GM23338 (cell line): ENCODE measurements at regions not wholly inside any gene's neighbourhood (a gene's known extent, or its start where the extent isn't known, plus 50 kb on each side); places are given as distances from the start of the nearest gene placed in this dataset.

Experiments
- ATAC-seq: fragments of 200-7000 bp; cut with Tn5 transposase; 3 replicates; pipeline ENCODE4 v1.9.1; 2020
- DNase-seq: peaks from one replicate; pipeline ENCODE4 v3.0.0-alpha.2; 2015; ENCODE audit warnings: low spot score
- H2AFZ ChIP-seq: fragments of 200-600 bp; sonication (generic); 2 replicates; pipeline ENCODE4 v1.8.0; 2016; ENCODE audit warnings: antibody characterized with exemption, mild to moderate bottlenecking, moderate library complexity
- H3F3A ChIP-seq: fragments of 200-600 bp; sonication (generic); replicated peaks from 2 replicates; pipeline ENCODE4 v1.8.0; 2017; ENCODE audit warnings: antibody characterized with exemption, mixed run types, low read depth
- H3K27ac ChIP-seq: fragments of 200-600 bp; sonication (generic); 2 replicates; pipeline ENCODE4 v1.6.1; 2016; ENCODE audit warnings: low read depth
- H3K27me3 ChIP-seq: fragments of 200-600 bp; sonication (generic); 2 replicates; pipeline ENCODE4 v1.8.0; 2016; ENCODE audit warnings: mild to moderate bottlenecking, mixed run types, moderate library complexity; ENCODE audit not compliant: insufficient read depth
- H3K36me3 ChIP-seq: fragments of 200-600 bp; sonication (generic); 2 replicates; pipeline ENCODE4 v1.8.0; 2016; ENCODE audit warnings: mild to moderate bottlenecking; ENCODE audit not compliant: insufficient read depth
- H3K4me1 ChIP-seq: fragments of 200-600 bp; sonication (generic); 2 replicates; pipeline ENCODE4 v1.8.0; 2016; ENCODE audit warnings: mild to moderate bottlenecking, moderate library complexity; ENCODE audit not compliant: insufficient read depth
- H3K4me2 ChIP-seq: fragments of 200-600 bp; sonication (generic); 2 replicates; pipeline ENCODE4 v1.7.1; 2017; ENCODE audit warnings: mixed run types
- H3K4me3 ChIP-seq: fragments of 200-600 bp; sonication (generic); 2 replicates; pipeline ENCODE4 v1.6.1; 2016; ENCODE audit warnings: mixed run types
- H3K79me2 ChIP-seq: fragments of 200-600 bp; sonication (generic); replicated peaks from 2 replicates; pipeline ENCODE4 v1.8.0; 2017; ENCODE audit warnings: mild to moderate bottlenecking; ENCODE audit not compliant: insufficient read depth
- H3K9me2 ChIP-seq: fragments of 200-600 bp; sonication (generic); 2 replicates; pipeline ENCODE4 v1.8.0; 2017; ENCODE audit not compliant: insufficient read depth
- H4K20me1 ChIP-seq: fragments of 200-600 bp; sonication (generic); replicated peaks from 2 replicates; pipeline ENCODE4 v1.8.0; 2017; ENCODE audit warnings: mild to moderate bottlenecking; ENCODE audit not compliant: insufficient read depth
- H3K27ac Mint-ChIP-seq: 2 replicates; pipeline ENCODE4 v1.8.0; 2020; ENCODE audit warnings: inconsistent platforms, mild to moderate bottlenecking, moderate library complexity, mixed read lengths
- H3K27me3 Mint-ChIP-seq: 3 replicates; pipeline ENCODE4 v1.8.0; 2022; ENCODE audit warnings: low read depth, mild to moderate bottlenecking, moderate library complexity, mixed read lengths, inconsistent platforms; ENCODE audit not compliant: insufficient read depth, poor library complexity
- H3K36me3 Mint-ChIP-seq: 3 replicates; pipeline ENCODE4 v1.8.0; 2021; ENCODE audit warnings: low read depth, mild to moderate bottlenecking, inconsistent platforms, moderate library complexity, mixed read lengths
- H3K4me1 Mint-ChIP-seq: 3 replicates; pipeline ENCODE4 v1.8.0; 2020; ENCODE audit warnings: mild to moderate bottlenecking, inconsistent platforms, mixed read lengths
- H3K4me3 Mint-ChIP-seq: 3 replicates; pipeline ENCODE4 v1.8.0; 2021; ENCODE audit warnings: moderate library complexity, mild to moderate bottlenecking, inconsistent platforms, mixed read lengths
- H3K9me3 Mint-ChIP-seq: 3 replicates; pipeline ENCODE4 v1.8.0; 2020; ENCODE audit warnings: moderate library complexity, mild to moderate bottlenecking, inconsistent platforms, mixed read lengths
- CREB1 ChIP-seq: fragments of 250-450 bp; sonication (Bioruptor Pico); IDR thresholded peaks from 2 replicates; pipeline ENCODE4 v1.5.0; 2020; ENCODE audit warnings: low read depth, mild to moderate bottlenecking, moderate library complexity
- CTCF ChIP-seq, 2 experiments: fragments of 200-600 bp in 1 of 2; sonication (generic) in 1 of 2; conservative IDR thresholded peaks; 2 replicates each; pipeline versions ENCODE4 v1.5.1 to v1.6.1; 2016 to 2017; ENCODE audit warnings: antibody characterized with exemption in 2 of 2, low read depth in 2 of 2, mild to moderate bottlenecking in 2 of 2, moderate library complexity in 1 of 2
- ETS1 ChIP-seq: IDR thresholded peaks from 2 replicates; pipeline ENCODE4 v1.6.1; 2016; ENCODE audit warnings: antibody characterized with exemption
- EZH2 ChIP-seq: fragments of 200-600 bp; sonication (generic); IDR thresholded peaks from one replicate; pipeline ENCODE4 v1.8.0; 2017; ENCODE audit warnings: antibody characterized with exemption, mild to moderate bottlenecking, low read depth; ENCODE audit not compliant: unreplicated experiment
- EZH2phosphoT487 ChIP-seq: fragments of 200-600 bp; sonication (generic); IDR thresholded peaks from one replicate; pipeline ENCODE4 v1.8.1; 2018; ENCODE audit warnings: antibody characterized with exemption; ENCODE audit not compliant: unreplicated experiment
- JUNB ChIP-seq: IDR thresholded peaks from one replicate; pipeline ENCODE4 v1.6.1; 2016; ENCODE audit warnings: antibody characterized with exemption; ENCODE audit not compliant: unreplicated experiment
- NANOG ChIP-seq: IDR thresholded peaks from 2 replicates; pipeline ENCODE4 v1.6.1; 2016; ENCODE audit warnings: antibody characterized with exemption, borderline replicate concordance
- POLR2AphosphoS5 ChIP-seq: IDR thresholded peaks from 2 replicates; pipeline ENCODE4 v1.6.1; 2016; ENCODE audit warnings: antibody characterized with exemption, low read depth
- REST ChIP-seq: IDR thresholded peaks from one replicate; pipeline ENCODE4 v1.6.1; 2018; ENCODE audit warnings: antibody characterized with exemption; ENCODE audit not compliant: unreplicated experiment
- STAT1 ChIP-seq: IDR thresholded peaks from one replicate; pipeline ENCODE4 v1.6.1; 2016; ENCODE audit warnings: antibody characterized with exemption; ENCODE audit not compliant: unreplicated experiment
- ZNF114 ChIP-seq: fragments of 250-450 bp; sonication (Bioruptor Pico); IDR thresholded peaks from 2 replicates; pipeline ENCODE4 v1.5.0; 2020; ENCODE audit warnings: mild to moderate bottlenecking, moderate library complexity
- ZNF331 ChIP-seq: fragments of 250-450 bp; sonication (Bioruptor Pico); IDR thresholded peaks from 2 replicates; pipeline ENCODE4 v1.5.0; 2020; ENCODE audit warnings: low read depth, mild to moderate bottlenecking, moderate library complexity
- ZNF462 ChIP-seq: fragments of 250-450 bp; sonication (Bioruptor Pico); IDR thresholded peaks from 2 replicates; pipeline ENCODE4 v1.5.0; 2020; ENCODE audit warnings: mild to moderate bottlenecking, moderate library complexity

GRCh38 chr2:162928356-162928755, 89.8 kb upstream of the KCNH7 start:
- Histone ChIP-seq H3K36me3 (no peaks in the 10 kb centered on the region), H3K9me2 (no peaks in the 10 kb centered on the region), H3F3A (no peaks in the 10 kb centered on the region), H3K27ac (no peak overlapping the region), H2AFZ (no peak overlapping the region), H3K4me2 (no peak overlapping the region), H3K4me1 (no peaks in the 10 kb centered on the region), H3K4me3 (no peak overlapping the region), H3K79me2 (no peaks in the 10 kb centered on the region), H3K27me3 (no peaks in the 10 kb centered on the region), H4K20me1 (no peaks in the 10 kb centered on the region)
- H3K27me3 Mint-ChIP-seq, result no peaks in the 10 kb centered on the region
- ATAC-seq (no peak), DNase-seq (no peak)
- no peaks in the 10 kb centered on the region for H3K9me3 Mint-ChIP-seq
- TF ChIP-seq EZH2 (no peak), CREB1 (CRISPR knock-in tag) (no peak), ETS1 (no peak), NANOG (no peak), ZNF462 (no peak), STAT1 (no peak), EZH2phosphoT487 (no peak), JUNB (no peak), REST (no peak), CTCF (conservative IDR thresholded peaks at IDR 0.05; ENCODE audit: low read depth in 2 of 2) (no peak), ZNF331 (CRISPR knock-in tag) (no peak), POLR2AphosphoS5 (no peak), ZNF114 (CRISPR knock-in tag) (no peak)
- H3K27ac Mint-ChIP-seq, result no peak overlapping the region
- no peak overlapping the region for H3K4me3 Mint-ChIP-seq
- H3K4me1 Mint-ChIP-seq, result no peaks in the 10 kb centered on the region
- H3K36me3 Mint-ChIP-seq, result no peaks in the 10 kb centered on the region
